Rectal smooth muscle tissue (tissue), 1 donor: ENCODE measurements at regions not wholly inside any gene's neighbourhood (a gene's known extent, or its start where the extent isn't known, plus 50 kb on each side); places are given as distances from the start of the nearest gene placed in this dataset.

Experiments
- H3K27ac ChIP-seq: one replicate; pipeline ENCODE4 v1.7.0; 2013; ENCODE audit warnings: low read depth, low read length, inconsistent platforms
- H3K27me3 ChIP-seq: one replicate; pipeline ENCODE4 v1.7.0; 2013; ENCODE audit warnings: low read length; ENCODE audit not compliant: control insufficient read depth, insufficient read depth
- H3K36me3 ChIP-seq: one replicate; pipeline ENCODE4 v1.7.0; 2013; ENCODE audit warnings: low read length; ENCODE audit not compliant: control insufficient read depth, insufficient read depth
- H3K4me1 ChIP-seq: one replicate; pipeline ENCODE4 v1.7.0; 2013; ENCODE audit warnings: low read length; ENCODE audit not compliant: control insufficient read depth, insufficient read depth
- H3K4me3 ChIP-seq: one replicate; pipeline ENCODE4 v1.7.0; 2013; ENCODE audit warnings: low read length
- H3K9ac ChIP-seq: one replicate; pipeline ENCODE4 v1.7.0; 2013; ENCODE audit warnings: low read length

DNA sequence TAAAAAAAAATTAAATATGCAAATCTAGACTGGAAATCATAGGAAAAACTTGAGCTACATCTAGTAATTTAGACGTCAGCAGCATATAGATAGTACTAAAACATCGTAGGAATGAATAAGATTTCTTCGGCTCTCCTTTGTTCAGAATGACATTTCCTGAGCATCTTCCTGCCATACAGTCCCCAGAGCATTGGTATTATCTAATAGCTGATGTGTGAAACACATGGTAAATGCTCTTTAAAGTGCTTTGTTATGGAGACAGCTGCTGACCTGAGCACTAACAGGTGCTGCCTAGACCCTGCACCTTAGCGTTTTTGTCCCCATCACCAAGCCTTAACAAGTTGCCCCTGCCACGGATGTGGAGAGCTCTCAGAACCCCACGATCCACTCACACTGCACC lies 692.3 kb upstream of the PIK3C3 start:
- H3K4me1 ChIP-seq = peaks cover 8% of the 10 kb centered on the region
- H3K27ac ChIP-seq = no peak overlapping the region
- no peaks in the 10 kb centered on the region for H3K27me3 ChIP-seq
- H3K36me3 ChIP-seq = no peaks in the 10 kb centered on the region
- H3K9ac ChIP-seq = no peak overlapping the region
- H3K4me3 ChIP-seq = no peak overlapping the region

DNA sequence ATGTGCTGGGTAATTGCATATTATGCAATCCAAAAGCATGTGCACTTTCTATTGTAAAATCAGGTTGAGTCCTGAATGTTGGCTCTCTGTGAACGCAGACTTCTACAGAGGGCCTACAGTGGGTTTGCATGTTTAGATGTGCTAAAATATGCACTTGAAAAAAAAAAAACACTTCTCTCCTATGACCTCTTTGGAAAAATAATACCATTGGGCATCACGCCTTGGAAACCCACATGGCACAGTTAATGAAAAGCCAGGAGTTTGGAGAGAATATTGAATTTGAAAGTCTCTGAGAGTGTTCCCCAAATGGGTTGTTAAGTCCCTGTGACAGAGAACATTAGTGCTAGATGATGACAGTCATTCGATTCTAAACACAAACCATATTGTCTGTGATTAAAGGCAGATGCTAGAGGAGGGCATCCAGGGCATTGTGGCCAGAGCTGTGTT lies 710.4 kb upstream of the PIK3C3 start:
- no peak overlapping the region for H3K9ac ChIP-seq
- no peaks in the 10 kb centered on the region for H3K4me1 ChIP-seq
- H3K4me3 ChIP-seq = no peak overlapping the region
- no peak overlapping the region for H3K27ac ChIP-seq
- no peaks in the 10 kb centered on the region for H3K36me3 ChIP-seq
- no peaks in the 10 kb centered on the region for H3K27me3 ChIP-seq

DNA sequence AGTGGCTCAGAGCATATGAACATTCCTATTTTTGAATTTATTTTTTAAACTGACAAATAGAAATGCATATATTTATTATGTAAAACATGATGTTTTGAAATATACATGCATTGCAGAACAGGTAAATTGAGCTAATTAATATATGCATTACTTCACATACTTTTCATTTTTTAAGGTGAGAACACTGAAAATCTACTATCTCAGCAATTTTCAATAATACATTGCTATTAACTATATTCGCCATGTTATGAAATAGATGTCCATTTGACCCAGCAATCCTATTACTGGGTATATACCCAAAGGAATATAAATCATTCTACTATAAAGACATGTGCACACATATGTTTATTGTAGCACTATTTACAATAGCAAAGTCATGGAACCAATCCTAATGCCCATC lies 717.7 kb upstream of the PIK3C3 start:
- Histone ChIP-seq H3K4me1 (no peaks in the 10 kb centered on the region), H3K27ac (no peak overlapping the region), H3K4me3 (no peak overlapping the region), H3K27me3 (no peaks in the 10 kb centered on the region), H3K9ac (no peak overlapping the region), H3K36me3 (no peaks in the 10 kb centered on the region)

DNA sequence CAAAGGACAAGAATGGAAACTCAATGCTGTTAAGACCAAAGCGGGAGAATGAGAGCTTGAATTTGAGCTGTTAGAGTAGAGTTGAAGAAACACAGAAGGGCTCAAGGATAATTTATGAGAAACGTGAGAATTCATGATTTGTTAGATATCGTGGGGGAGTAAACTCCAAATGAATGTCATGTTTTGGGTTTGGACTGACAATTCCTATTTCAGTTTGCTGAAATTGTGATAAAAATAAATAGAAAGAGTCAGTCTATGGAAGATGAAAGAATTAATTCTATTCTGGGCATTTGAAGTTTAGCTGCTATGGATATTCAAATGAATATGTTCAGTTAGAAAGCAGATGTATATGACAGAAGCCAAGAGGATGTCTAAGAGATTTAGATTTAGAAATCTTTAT lies 723.4 kb upstream of the PIK3C3 start:
- Histone ChIP-seq H3K4me3 (no peak overlapping the region), H3K27me3 (no peaks in the 10 kb centered on the region), H3K4me1 (no peaks in the 10 kb centered on the region), H3K27ac (no peak overlapping the region), H3K36me3 (no peaks in the 10 kb centered on the region), H3K9ac (no peak overlapping the region)

DNA sequence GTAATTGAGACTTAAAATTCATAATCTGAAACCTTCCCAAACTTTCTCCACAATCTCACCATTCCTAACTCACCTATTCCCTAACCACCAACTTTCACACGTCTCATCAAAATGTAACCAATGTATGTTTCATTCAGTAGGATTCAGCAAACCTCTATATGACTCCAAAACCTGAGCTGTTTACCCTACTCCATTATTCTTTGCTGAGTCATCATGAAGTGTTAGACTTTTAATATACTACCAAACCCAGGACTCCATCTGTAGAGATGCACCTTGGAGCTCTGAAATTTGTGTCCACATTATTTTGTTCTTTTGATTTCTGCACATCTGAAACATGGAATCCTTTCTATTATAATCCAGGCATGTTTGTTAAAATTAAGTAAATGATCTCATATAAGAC lies 727.0 kb upstream of the PIK3C3 start:
- no peaks in the 10 kb centered on the region for H3K27me3 ChIP-seq
- H3K36me3 ChIP-seq = no peaks in the 10 kb centered on the region
- H3K27ac ChIP-seq = no peak overlapping the region

DNA sequence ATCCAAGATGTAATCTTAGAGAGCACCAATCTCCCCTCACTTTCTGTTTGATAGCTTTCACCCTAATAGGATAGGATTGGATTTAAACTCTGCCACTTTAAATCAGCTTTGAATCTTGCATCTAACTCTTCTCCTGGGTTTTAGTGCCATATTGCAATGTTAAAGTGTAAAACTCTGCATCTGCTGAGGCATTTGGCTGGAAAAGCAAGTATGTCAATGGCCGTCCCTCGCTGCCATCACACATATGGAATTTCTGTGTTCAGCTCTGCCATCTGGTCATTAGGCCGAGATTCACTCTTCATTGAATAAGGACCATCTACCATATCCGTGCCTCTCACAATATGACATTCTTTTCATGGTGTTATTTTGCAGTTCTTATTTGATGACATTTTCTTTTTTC lies 728.1 kb upstream of the PIK3C3 start:
- H3K36me3 ChIP-seq = no peaks in the 10 kb centered on the region
- H3K27me3 ChIP-seq = no peaks in the 10 kb centered on the region
- no peak overlapping the region for H3K4me3 ChIP-seq
- H3K27ac ChIP-seq = no peak overlapping the region
- H3K9ac ChIP-seq = no peak overlapping the region
- H3K4me1 ChIP-seq = no peaks in the 10 kb centered on the region

More for the DNA sequence above, 727.0 kb upstream of the PIK3C3 start:
- H3K4me3 ChIP-seq = no peak overlapping the region
- H3K4me1 ChIP-seq = no peaks in the 10 kb centered on the region
- no peak overlapping the region for H3K9ac ChIP-seq

DNA sequence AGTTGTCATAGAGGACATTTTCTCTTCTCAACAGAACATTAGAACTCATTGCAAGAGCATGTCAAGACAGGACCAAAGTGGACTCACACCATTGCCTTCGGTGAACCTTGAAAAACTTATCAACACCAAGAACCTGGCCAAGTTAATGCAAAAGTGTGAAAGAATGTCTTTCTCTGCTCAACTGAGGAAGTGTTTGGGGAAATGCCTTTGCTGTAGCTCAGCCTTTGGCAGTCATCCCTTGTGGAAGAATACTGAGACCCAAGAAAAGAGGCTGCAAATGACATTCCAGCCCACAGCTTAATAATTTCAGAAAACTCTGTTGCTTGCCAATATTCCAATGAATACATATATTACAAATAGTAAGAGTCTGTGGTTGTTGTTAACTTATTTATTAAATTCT lies 728.8 kb upstream of the PIK3C3 start:
- Histone ChIP-seq H3K27me3 (no peaks in the 10 kb centered on the region), H3K4me3 (no peak overlapping the region), H3K9ac (no peak overlapping the region), H3K36me3 (no peaks in the 10 kb centered on the region), H3K27ac (no peak overlapping the region), H3K4me1 (no peaks in the 10 kb centered on the region)

DNA sequence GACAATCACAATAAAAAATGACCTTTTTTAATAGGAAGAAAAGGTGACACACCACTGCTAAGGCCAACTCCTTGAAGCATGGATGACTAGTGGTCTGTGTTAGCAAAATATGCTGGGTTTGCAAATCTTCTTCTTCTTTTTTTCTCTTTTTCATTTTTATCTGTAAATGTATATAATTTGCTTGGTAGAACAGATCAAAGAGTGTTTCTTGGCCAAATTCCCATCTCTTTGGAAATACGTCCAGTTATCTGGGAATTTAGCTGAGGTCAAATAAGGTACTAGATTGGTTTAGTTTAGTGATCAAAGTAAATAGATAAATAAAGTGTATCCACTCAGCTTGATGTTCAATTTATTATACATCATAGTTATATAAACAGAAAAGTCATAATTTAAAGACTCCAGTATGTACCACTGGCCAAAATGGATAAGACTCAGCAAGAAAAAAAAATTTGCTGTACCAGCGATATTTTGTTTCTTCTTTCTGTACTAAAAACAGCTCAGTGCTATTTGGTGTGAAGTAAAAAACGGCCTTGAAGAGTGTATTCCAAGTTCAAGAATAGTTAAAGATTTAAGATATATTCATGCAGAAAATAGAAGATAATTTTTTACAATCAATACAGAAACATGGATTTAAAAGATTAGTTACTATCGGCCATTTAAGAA lies 738.6 kb upstream of the PIK3C3 start:
- no peaks in the 10 kb centered on the region for H3K4me1 ChIP-seq
- no peaks in the 10 kb centered on the region for H3K27me3 ChIP-seq
- H3K27ac ChIP-seq = no peak overlapping the region
- H3K36me3 ChIP-seq = no peaks in the 10 kb centered on the region
- H3K4me3 ChIP-seq = no peak overlapping the region
- no peak overlapping the region for H3K9ac ChIP-seq

DNA sequence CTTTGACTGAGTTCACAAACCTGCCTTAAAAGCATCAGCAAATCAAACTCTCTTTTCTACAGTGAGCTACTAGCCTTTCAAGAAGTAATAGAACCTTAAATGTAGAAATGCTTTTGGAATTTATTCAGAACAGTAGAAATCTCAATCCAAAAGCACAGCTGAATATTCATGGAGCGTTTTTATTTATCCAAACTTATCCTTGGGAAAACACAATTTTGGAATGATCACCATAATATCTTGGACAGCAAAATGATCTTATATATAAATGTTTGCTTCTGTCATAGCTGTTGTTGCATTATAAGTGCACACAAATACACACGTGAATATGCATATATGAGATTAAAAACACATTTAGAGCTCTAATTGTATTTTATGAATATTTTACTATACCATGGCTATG lies 747.3 kb upstream of the PIK3C3 start:
- Histone ChIP-seq H3K27ac (no peak overlapping the region), H3K36me3 (no peaks in the 10 kb centered on the region), H3K9ac (no peak overlapping the region), H3K4me1 (no peaks in the 10 kb centered on the region), H3K4me3 (no peak overlapping the region), H3K27me3 (no peaks in the 10 kb centered on the region)

DNA sequence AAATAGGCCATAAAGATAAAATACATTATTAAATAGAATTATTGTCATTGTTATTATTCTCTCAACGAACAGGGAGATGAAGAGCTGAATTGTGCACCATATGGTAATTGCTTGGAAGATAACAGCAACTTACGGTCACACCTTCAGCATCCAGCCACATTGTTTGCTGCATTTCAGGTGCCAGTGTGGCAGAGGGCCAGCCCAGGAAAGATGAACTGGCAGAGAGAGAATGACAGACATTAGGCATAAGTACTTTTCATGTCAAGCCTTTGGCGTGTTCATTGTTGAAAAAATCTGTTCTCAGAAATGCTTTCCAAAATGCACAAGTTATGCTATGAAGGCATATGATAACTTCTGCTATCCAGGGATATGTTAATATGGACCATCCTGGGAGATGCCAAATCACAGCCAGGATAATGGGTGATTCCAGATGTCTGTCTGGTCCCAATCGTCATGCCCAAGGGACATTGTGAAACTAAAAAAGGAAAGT lies 748.6 kb upstream of the PIK3C3 start:
- Histone ChIP-seq H3K27ac (no peak overlapping the region), H3K9ac (no peak overlapping the region), H3K27me3 (no peaks in the 10 kb centered on the region), H3K36me3 (no peaks in the 10 kb centered on the region), H3K4me1 (no peaks in the 10 kb centered on the region), H3K4me3 (no peak overlapping the region)

DNA sequence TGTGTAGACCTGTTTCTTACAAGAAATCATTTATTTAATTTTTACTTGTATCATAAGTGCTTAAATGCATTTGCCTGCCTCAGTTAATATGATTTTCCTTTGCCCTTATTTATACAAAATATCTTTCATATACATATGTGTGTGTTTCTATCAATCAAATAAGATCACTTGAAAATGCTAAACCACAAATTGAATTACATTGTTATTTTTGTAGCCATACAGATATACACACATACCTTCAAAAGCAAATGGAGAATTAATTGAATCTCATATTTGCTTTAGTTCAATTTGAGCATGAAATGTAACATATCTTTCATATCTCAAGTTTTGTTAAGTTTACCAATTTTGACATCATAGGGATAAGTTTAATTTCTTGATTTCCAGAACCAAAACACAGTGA lies 755.8 kb upstream of the PIK3C3 start:
- Histone ChIP-seq H3K4me1 (no peaks in the 10 kb centered on the region), H3K9ac (no peak overlapping the region), H3K27ac (no peak overlapping the region), H3K27me3 (no peaks in the 10 kb centered on the region), H3K4me3 (no peak overlapping the region), H3K36me3 (no peaks in the 10 kb centered on the region)

DNA sequence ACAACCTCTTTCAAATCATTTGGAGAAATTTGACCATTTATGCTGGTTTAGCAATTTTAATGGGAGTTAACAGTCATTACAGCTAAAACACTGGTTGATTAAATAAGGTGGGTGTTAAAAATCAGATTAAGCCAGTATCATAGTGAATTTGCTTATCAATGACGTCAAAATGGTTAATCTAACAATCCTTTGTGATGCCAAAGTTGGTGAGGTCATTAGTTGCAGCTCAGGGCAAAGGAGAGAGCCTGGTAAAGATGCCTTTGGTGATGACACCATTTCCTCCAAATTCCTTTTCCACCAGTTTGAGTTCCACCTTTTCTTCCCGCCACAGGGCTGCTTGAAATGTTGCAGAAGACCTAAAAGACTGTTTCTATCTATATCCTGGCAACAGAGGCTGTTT lies 757.1 kb upstream of the PIK3C3 start:
- no peak overlapping the region for H3K4me3 ChIP-seq
- no peaks in the 10 kb centered on the region for H3K27me3 ChIP-seq
- H3K27ac ChIP-seq = no peak overlapping the region
- no peaks in the 10 kb centered on the region for H3K36me3 ChIP-seq
- no peaks in the 10 kb centered on the region for H3K4me1 ChIP-seq
- no peak overlapping the region for H3K9ac ChIP-seq

DNA sequence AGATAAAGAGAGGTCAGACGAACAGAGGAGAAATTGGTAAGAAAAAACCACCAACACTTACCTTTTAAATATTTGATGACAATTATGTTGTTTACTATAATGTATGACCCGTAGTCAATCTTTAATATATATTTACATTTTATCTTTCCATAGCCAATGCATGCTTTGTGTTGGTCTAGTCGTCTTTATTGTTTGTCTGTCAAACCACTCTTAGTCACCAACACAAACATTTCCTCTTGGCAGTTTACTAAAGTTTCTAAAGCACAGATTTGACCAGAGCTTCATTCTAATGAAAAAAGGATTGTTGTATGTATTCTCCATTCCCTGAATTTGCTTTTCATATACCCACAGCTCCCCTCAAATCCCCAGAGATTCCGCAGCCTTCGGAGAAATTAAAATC lies 784.7 kb upstream of the PIK3C3 start:
- Histone ChIP-seq H3K27ac (no peak overlapping the region), H3K36me3 (no peaks in the 10 kb centered on the region), H3K9ac (no peak overlapping the region)

More for the DNA sequence above, 784.7 kb upstream of the PIK3C3 start:
- Histone ChIP-seq H3K4me1 (no peaks in the 10 kb centered on the region), H3K4me3 (no peak overlapping the region), H3K27me3 (no peaks in the 10 kb centered on the region)
